ENCODE measurements at regions not wholly inside any gene's neighbourhood (a gene's known extent, or its start where the extent isn't known, plus 50 kb on each side); places are given as distances from the start of the nearest gene placed in this dataset.
A peak's percentile ranks its signal among the peaks of the same experiment; 100 is the strongest.

GRCh38 chr2:121094101-121094500 lies 190.9 kb downstream of the TFCP2L1 start:
- intact Hi-C loops (cut with DNase I), result loop anchor here (2.0 to 10.0 kb wide), 2 partner anchors 263 to 631 kb away; no protein-coding TSS in a partner anchor
- peak; percentile 18 for ATAC-seq
- DNase-seq (ENCODE audit: missing footprints), result no peak

GRCh38 chr2:121094845-121095244 lies 190.2 kb downstream of the TFCP2L1 start:
- ATAC-seq, result no peak
- DNase-seq (ENCODE audit: missing footprints), result no peak
- intact Hi-C loops (cut with DNase I), result loop anchor here (2.0 to 10.0 kb wide), 2 partner anchors 262 to 630 kb away; no protein-coding TSS in a partner anchor

DNA sequence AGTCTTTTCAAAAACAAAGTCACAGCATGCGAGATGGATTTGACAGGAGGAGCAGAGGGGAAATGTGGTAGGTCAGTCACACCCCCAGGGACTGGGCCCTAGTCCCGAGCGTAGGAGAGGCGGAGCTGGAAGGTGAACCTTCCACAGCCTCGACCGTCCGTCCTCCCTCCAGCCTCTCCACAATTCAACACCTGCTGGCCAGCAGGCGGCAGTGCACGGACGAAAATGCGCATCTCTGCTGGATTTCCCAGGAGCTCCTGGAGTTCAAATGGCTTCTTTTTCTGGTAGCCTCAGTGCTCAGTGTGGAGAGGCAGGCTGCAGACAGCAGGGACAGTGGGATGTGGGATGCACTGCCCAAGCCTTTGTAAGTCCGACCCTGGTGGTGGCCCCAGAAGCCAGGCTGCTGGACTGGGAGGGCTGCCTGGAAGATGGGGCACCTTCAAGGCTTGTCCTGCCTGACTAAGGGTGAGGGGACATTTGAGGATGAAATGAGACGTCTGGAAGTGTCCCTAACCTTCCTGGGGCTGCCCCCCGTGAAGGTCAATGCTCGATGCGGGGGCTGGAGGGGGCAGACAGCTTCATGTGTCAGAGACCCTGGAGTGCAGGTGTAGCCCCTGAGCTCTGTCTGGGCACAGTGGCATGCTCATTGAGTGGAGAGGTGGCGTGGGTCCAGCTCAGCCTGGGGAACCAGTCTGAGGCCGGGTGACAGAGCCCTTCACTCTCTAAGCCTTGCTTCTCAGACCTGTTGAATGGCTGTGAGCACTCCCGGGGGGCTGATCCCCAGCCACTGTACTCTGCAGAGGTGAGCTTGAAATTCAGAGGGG lies 189.5 kb downstream of the TFCP2L1 start:
- DNase-seq (ENCODE audit: missing footprints) (no peak), ATAC-seq (peak; percentile 14)
- intact Hi-C loops (cut with DNase I), result loop anchor here (2.0 to 10.0 kb wide), 2 partner anchors 261 to 629 kb away; no protein-coding TSS in a partner anchor

- intact Hi-C loops (cut with DNase I), result loop anchor here (10.0 kb wide), 1 partner anchor 628 kb away; no protein-coding TSS in a partner anchor
- ATAC-seq, result no peak
Observed at GRCh38 chr2:121096611-121097010, 188.4 kb downstream of the TFCP2L1 start.

DNA sequence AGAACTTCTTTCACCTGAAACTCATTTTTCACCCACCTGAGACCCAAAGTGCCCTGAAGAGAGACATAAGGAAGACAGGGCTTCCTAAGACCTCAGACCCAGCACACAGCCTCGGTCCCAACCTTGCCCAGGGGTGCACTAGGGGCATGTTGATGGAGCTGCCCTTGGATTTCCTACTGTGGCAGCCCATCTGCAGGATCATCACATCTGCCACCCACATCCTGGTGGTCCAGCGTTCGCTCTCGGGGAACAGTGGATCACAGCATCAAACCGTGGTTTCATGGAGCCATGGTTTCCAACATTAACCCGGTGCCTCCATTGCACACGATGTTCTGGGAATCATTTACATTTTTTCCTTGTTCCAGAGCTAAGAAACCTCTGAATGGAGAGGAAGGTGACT lies 186.4 kb downstream of the TFCP2L1 start:
- ATAC-seq (no peak), DNase-seq (ENCODE audit: missing footprints) (no peak)
- intact Hi-C loops (cut with DNase I), result loop anchor here (10.0 kb wide), 1 partner anchor 626 kb away; no protein-coding TSS in a partner anchor

More at GRCh38 chr2:121096611-121097010, 188.4 kb downstream of the TFCP2L1 start:
- DNase-seq (ENCODE audit: missing footprints), result no peak

- DNase-seq (ENCODE audit: missing footprints) (no peak), ATAC-seq (peak; percentile 91)
- intact Hi-C loops (cut with DNase I), result loop anchor here (10.0 kb wide), 1 partner anchor 625 kb away; no protein-coding TSS in a partner anchor
Observed at GRCh38 chr2:121099329-121100290, 185.4 kb downstream of the TFCP2L1 start.

DNA sequence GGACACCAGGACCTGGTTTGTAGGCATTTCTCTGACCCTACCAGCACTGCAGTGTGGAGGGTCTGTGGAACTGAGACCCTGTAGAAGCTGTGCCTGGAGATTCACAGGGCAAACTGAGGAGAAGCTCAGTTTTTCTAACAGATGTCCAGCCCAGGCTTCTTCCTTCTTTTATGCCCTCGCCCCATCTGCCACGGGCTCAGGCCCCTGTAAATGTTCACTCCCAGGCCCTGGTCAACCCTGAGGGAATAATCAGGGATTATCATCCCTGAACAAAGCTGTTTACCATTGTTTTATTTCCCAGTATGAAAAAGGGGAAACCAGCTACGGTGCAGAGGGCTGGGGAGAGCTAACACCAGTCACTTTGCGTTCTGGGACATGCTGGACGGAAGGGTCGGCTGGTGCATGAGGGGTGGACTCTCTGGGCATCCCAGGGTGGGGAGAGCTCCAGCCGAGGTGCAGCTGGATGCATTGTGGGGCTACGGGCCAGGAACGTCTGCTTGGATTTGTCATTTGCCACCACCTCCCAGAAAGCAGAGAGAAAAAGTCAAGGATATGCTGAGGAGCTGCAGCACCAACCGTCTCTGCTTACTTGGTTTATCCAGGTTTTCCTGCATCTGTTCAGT lies 183.8 kb downstream of the TFCP2L1 start:
- intact Hi-C loops (cut with DNase I), result no loop called here
- ATAC-seq (no peak), DNase-seq (ENCODE audit: missing footprints) (no peak)

DNA sequence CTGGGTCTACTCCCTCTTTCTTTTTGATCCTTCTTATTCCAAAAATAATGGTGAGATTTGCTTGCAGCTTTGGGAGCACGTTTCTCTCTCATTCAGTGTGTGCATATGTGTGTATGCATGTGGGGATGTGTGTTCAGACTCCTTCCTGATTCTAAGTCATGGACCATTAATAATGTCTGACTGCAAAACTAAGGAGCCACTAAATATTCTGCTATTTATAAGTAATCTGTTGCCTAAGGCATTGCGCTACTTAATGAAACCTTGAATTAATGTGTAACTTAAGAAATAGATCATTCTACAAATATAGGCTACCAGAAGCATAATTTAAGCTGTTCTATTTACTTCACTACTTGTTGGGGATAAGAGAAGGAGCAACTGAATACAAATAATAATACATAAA lies 182.1 kb downstream of the TFCP2L1 start:
- ATAC-seq (no peak), DNase-seq (ENCODE audit: missing footprints) (no peak)
- intact Hi-C loops (cut with DNase I), result no loop called here

GRCh38 chr2:121103960-121104359 lies 181.0 kb downstream of the TFCP2L1 start:
- DNase-seq (ENCODE audit: missing footprints), result no peak
- no peak for ATAC-seq
- intact Hi-C loops (cut with DNase I), result no loop called here

DNA sequence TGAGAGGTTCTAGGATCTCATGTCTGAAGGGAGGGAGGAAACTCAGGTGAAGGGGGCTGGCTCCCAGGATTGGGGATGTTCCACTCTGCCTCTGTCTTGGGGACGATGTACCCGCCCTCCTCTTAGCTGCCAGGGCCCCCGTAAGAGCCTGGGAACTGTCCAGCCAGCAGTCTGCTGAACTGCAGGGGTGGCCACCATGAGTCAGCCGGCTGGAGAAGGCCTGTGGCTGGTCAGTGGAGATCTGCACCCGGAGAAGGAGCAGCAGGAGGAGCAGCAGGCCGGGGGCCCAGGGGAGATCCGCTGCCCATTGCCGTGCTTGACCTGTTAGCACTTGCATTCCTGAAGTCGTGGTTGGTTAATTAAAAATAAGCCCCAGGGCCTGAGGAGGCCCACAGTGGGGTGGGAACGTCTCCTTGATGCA lies 180.3 kb downstream of the TFCP2L1 start:
- DNase-seq (ENCODE audit: missing footprints), result no peak
- no peak for ATAC-seq
- intact Hi-C loops (cut with DNase I), result no loop called here

- intact Hi-C loops (cut with DNase I), result no loop called here
- DNase-seq (ENCODE audit: missing footprints) (no peak), ATAC-seq (no peak)
Observed at GRCh38 chr2:121110924-121111323, 174.1 kb downstream of the TFCP2L1 start.

DNA sequence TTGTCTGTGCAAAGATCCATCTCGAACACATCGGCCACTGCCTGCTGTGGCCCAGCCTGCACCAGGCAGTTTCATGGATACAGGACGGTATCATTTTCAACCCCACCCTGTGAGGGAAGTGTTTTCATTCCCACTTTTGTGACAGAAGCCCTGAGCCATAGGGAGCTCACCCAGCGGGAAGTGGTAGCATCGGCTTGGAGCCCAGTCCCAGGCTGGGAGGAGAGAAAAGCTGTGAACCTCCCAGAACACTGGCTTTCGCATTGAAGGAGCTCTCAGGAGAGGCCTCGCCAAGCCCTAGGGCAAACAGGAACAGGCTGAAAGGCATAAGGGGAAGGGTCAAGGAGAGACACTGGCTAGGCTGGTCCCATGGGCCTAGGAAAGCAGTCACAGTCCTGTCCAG lies 166.1 kb downstream of the TFCP2L1 start:
- ATAC-seq (peak; percentile 5), DNase-seq (ENCODE audit: missing footprints) (no peak)
- intact Hi-C loops (cut with DNase I), result no loop called here

DNA sequence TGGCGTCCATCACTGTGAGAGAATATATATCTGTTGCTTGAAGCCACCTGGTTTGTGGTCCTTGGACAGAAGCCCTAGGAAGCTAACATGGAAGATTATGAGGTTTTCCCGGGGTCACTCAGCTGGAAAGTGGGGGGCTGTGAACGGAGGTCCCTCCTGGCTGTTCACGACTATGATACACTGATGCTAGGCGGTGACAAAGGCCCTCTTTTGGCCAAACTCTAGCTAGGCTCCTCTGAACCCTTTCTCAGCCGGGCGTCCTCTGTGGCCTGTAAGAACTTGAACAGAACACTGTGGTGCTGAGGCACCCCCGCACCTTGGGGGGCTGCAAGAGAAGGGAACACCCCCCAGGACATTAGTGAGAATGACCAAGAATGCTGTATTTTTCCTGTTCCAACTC lies 164.6 kb downstream of the TFCP2L1 start:
- DNase-seq (ENCODE audit: missing footprints) (no peak), ATAC-seq (no peak)
- intact Hi-C loops (cut with DNase I), result no loop called here

GRCh38 chr2:121120991-121121390 lies 164.0 kb downstream of the TFCP2L1 start:
- intact Hi-C loops (cut with DNase I), result no loop called here
- no peak for ATAC-seq
- no peak for DNase-seq (ENCODE audit: missing footprints)

DNA sequence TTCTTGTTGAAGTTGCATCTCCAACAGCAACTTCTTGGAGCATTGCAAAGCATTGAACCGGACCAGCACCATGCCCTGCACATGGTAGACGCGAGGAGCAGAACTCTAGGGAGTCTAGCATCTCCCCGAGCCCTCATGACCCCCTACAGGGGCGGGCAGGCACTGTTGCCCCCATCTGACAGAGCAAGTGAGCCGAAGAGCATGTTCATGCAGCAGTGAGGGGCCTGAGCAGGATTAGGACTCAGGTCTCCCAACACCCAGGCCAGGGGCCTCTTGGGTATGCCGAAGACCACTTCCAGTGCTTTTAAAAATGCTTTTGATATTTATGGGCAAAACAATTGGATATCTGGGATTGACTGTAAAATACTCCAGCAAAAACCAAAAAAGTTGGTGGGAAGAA lies 163.3 kb downstream of the TFCP2L1 start:
- intact Hi-C loops (cut with DNase I), result no loop called here
- no peak for DNase-seq (ENCODE audit: missing footprints)
- no peak for ATAC-seq

- no peak for DNase-seq (ENCODE audit: missing footprints)
- intact Hi-C loops (cut with DNase I), result no loop called here
Observed at GRCh38 chr2:121123268-121123667, 161.7 kb downstream of the TFCP2L1 start.

GRCh38 chr2:121124330-121124729 lies 160.7 kb downstream of the TFCP2L1 start:
- intact Hi-C loops (cut with DNase I), result no loop called here

More at GRCh38 chr2:121123268-121123667, 161.7 kb downstream of the TFCP2L1 start:
- ATAC-seq, result no peak

GRCh38 chr2:121125350-121125749 lies 159.7 kb downstream of the TFCP2L1 start:
- ATAC-seq (no peak), DNase-seq (ENCODE audit: missing footprints) (no peak)
- intact Hi-C loops (cut with DNase I), result no loop called here

More at GRCh38 chr2:121124330-121124729, 160.7 kb downstream of the TFCP2L1 start:
- no peak for ATAC-seq
- no peak for DNase-seq (ENCODE audit: missing footprints)
